H1 (cell line): ENCODE measurements at regions not wholly inside any gene's neighbourhood (a gene's known extent, or its start where the extent isn't known, plus 50 kb on each side); places are given as distances from the start of the nearest gene placed in this dataset.

Experiments used
- CTCF ChIA-PET: fragments of 300-600 bp; sonication (Branson Sonifier 250); formaldehyde crosslinking; loops from one replicate; lab custom pipeline; 2021; ENCODE audit not compliant: partially characterized antibody; lab: Charles Lee
- POLR2A ChIA-PET: fragments of 300-600 bp; sonication (Branson Sonifier 250); formaldehyde crosslinking; loops from one replicate; lab custom pipeline; 2021; ENCODE audit warnings: inconsistent platforms; ENCODE audit not compliant: partially characterized antibody; lab: Charles Lee
- DNase-seq, 2 experiments: peaks; one replicate each; pipeline versions ENCODE4 v3.0.0 to v3.0.0-alpha.2; 2010 to 2022; ENCODE audit warnings: low spot score in 2 of 2, low read depth in 1 of 2, mixed read lengths in 1 of 2
- FAIRE-seq: peaks from 2 replicates; lab custom pipeline; 2011; peaks lifted over from hg19 to GRCh38; lab: Jason Lieb, UNC
- H2AFZ ChIP-seq: 2 replicates; pipeline ENCODE4 v1.8.1; 2012; ENCODE audit warnings: low read length, inconsistent platforms
- H2AK5ac ChIP-seq: 2 replicates; pipeline ENCODE4 v1.6.1; 2013; ENCODE audit warnings: low read depth, low read length
- H2BK120ac ChIP-seq: replicated peaks from 2 replicates; pipeline ENCODE3; 2013; ENCODE audit warnings: low read depth, low read length, inconsistent platforms
- H2BK12ac ChIP-seq: 2 replicates; pipeline ENCODE4 v1.6.1; 2013; ENCODE audit warnings: low read depth, low read length
- H2BK15ac ChIP-seq: 2 replicates; pipeline ENCODE4 v1.6.1; 2013; ENCODE audit warnings: low read length
- H2BK20ac ChIP-seq: 2 replicates; pipeline ENCODE4 v1.6.1; 2013; ENCODE audit warnings: low read length
- H2BK5ac ChIP-seq: 2 replicates; pipeline ENCODE4 v1.6.1; 2013; ENCODE audit warnings: low read depth, low read length
- H3K14ac ChIP-seq: 2 replicates; pipeline ENCODE4 v1.6.1; 2013; ENCODE audit warnings: inconsistent platforms; ENCODE audit not compliant: insufficient read length
- H3K18ac ChIP-seq: 2 replicates; pipeline ENCODE4 v1.6.1; 2013; ENCODE audit warnings: low read length; ENCODE audit errors: extremely low read depth
- H3K23ac ChIP-seq: 2 replicates; pipeline ENCODE4 v1.6.1; 2013; ENCODE audit warnings: inconsistent platforms; ENCODE audit not compliant: insufficient read length
- H3K23me2 ChIP-seq: 2 replicates; pipeline ENCODE4 v1.6.1; 2013; ENCODE audit warnings: low read depth, low read length
- H3K27ac ChIP-seq: 2 replicates; pipeline ENCODE4 v1.6.1; 2011; ENCODE audit warnings: low read depth, low read length, inconsistent platforms
- H3K27me3 ChIP-seq, 4 experiments: replicated peaks in 1 of 4; 1 replicate in 1 of 4; 2 replicates in 3 of 4; pipeline versions ENCODE4 v1.6.1 to v1.8.1; 2011 to 2013; ENCODE audit warnings: low read length in 3 of 4, mild to moderate bottlenecking in 3 of 4, inconsistent platforms in 2 of 4, mixed read lengths in 2 of 4, moderate library complexity in 1 of 4; ENCODE audit not compliant: control insufficient read depth in 3 of 4, insufficient read depth in 3 of 4; ENCODE audit errors: extremely low read depth in 1 of 4
- H3K36me3 ChIP-seq, 4 experiments: 2 replicates each; pipeline versions ENCODE4 v1.6.1 to v1.8.1; 2011 to 2013; ENCODE audit warnings: mild to moderate bottlenecking in 4 of 4, low read length in 3 of 4, moderate library complexity in 2 of 4, control low read depth in 1 of 4, inconsistent platforms in 1 of 4; ENCODE audit not compliant: insufficient read depth in 4 of 4, control insufficient read depth in 2 of 4
- H3K4ac ChIP-seq: replicated peaks from 2 replicates; pipeline ENCODE3; 2013; ENCODE audit warnings: low read length, low read depth, mixed read lengths, inconsistent platforms; ENCODE audit not compliant: insufficient read length
- H3K4me1 ChIP-seq, 4 experiments: replicated peaks in 1 of 4; 1 replicate in 1 of 4; 2 replicates in 3 of 4; pipeline versions ENCODE4 v1.6.1 to v1.8.1; 2011 to 2013; ENCODE audit warnings: low read length in 3 of 4, inconsistent platforms in 2 of 4, mixed read lengths in 1 of 4; ENCODE audit not compliant: insufficient read depth in 4 of 4, control insufficient read depth in 3 of 4
- H3K4me2 ChIP-seq, 2 experiments: 2 replicates each; pipeline versions ENCODE4 v1.6.1 to v1.8.1; 2011 to 2013; ENCODE audit warnings: low read depth in 2 of 2, low read length in 2 of 2, control low read depth in 1 of 2, inconsistent platforms in 1 of 2, mild to moderate bottlenecking in 1 of 2; ENCODE audit not compliant: insufficient read depth in 1 of 2
- H3K4me3 ChIP-seq, 4 experiments: fragments of 200-600, 300-600 bp in 1 of 4; sonication (generic), shearing (Covaris generic), sonication (Bioruptor Twin) in 1 of 4; 2 replicates each; pipeline versions ENCODE4 v1.5.1 to v1.8.1; 2011 to 2016; ENCODE audit warnings: low read length in 4 of 4, low read depth in 3 of 4, control low read depth in 2 of 4, inconsistent platforms in 2 of 4, mild to moderate bottlenecking in 2 of 4, mixed read lengths in 1 of 4, moderate library complexity in 1 of 4; ENCODE audit not compliant: insufficient read depth in 2 of 4; ENCODE audit errors: extremely low read depth in 1 of 4
- H3K56ac ChIP-seq: replicated peaks from 2 replicates; pipeline ENCODE3; 2013; ENCODE audit warnings: low read depth, mild to moderate bottlenecking, mixed read lengths, low read length, inconsistent platforms; ENCODE audit not compliant: insufficient read length
- H3K79me1 ChIP-seq: 2 replicates; pipeline ENCODE4 v1.6.1; 2013; ENCODE audit warnings: low read depth, low read length, control low read depth
- H3K79me2 ChIP-seq, 2 experiments: 2 replicates each; pipeline versions ENCODE4 v1.6.1 to v1.8.1; 2012 to 2013; ENCODE audit warnings: low read length in 2 of 2, mild to moderate bottlenecking in 2 of 2, inconsistent platforms in 1 of 2; ENCODE audit not compliant: insufficient read depth in 2 of 2, control insufficient read depth in 1 of 2
- H3K9ac ChIP-seq, 4 experiments: replicated peaks in 1 of 4; 1 replicate in 1 of 4; 2 replicates in 3 of 4; pipeline versions ENCODE4 v1.6.1 to v1.8.1; 2011 to 2013; ENCODE audit warnings: low read depth in 3 of 4, low read length in 3 of 4, control low read depth in 2 of 4, mild to moderate bottlenecking in 2 of 4, moderate library complexity in 2 of 4, inconsistent platforms in 1 of 4; ENCODE audit errors: extremely low read depth in 1 of 4
- H3K9me3 ChIP-seq, 2 experiments: 2 replicates each; pipeline versions ENCODE4 v1.6.1 to v1.8.1; 2012 to 2013; ENCODE audit warnings: mild to moderate bottlenecking in 2 of 2, moderate library complexity in 2 of 2, control low read depth in 1 of 2, inconsistent platforms in 1 of 2, low read depth in 1 of 2, low read length in 1 of 2, mixed read lengths in 1 of 2; ENCODE audit not compliant: insufficient read depth in 2 of 2
- H4K20me1 ChIP-seq, 2 experiments: replicated peaks in 1 of 2; 2 replicates each; pipeline versions ENCODE3 to v1.8.1; 2011 to 2013; ENCODE audit warnings: inconsistent platforms in 2 of 2, low read length in 2 of 2, mild to moderate bottlenecking in 1 of 2; ENCODE audit not compliant: insufficient read depth in 2 of 2, control insufficient read depth in 1 of 2
- H4K5ac ChIP-seq: 2 replicates; pipeline ENCODE4 v1.6.1; 2013; ENCODE audit warnings: low read length, low read depth, mixed read lengths, inconsistent platforms; ENCODE audit not compliant: insufficient read length
- H4K8ac ChIP-seq: 2 replicates; pipeline ENCODE4 v1.8.0; 2013; ENCODE audit warnings: mild to moderate bottlenecking, moderate library complexity, low read length, inconsistent platforms; ENCODE audit not compliant: insufficient read depth; ENCODE audit errors: extremely low read depth
- H4K91ac ChIP-seq: replicated peaks from 2 replicates; pipeline ENCODE3; 2013; ENCODE audit warnings: low read length, mixed read lengths, inconsistent platforms; ENCODE audit not compliant: insufficient read length
- ATF2 ChIP-seq: IDR thresholded peaks from 2 replicates; pipeline ENCODE4 v1.6.1; 2012; ENCODE audit warnings: low read length, inconsistent platforms
- ATF3 ChIP-seq: IDR thresholded peaks from 2 replicates; pipeline ENCODE4 v1.6.1; 2011; ENCODE audit warnings: low read depth, mild to moderate bottlenecking, low read length; ENCODE audit not compliant: insufficient read depth
- BRCA1 ChIP-seq: IDR thresholded peaks from 2 replicates; pipeline ENCODE4 v1.6.1; 2012; ENCODE audit warnings: low read depth, low read length, improper control_type of control experiment
- CBX8 ChIP-seq: fragments of 300-800, 300-1000 bp; sonication (generic); IDR thresholded peaks from 2 replicates; pipeline ENCODE4 v1.7.1; 2016; ENCODE audit warnings: low read depth, low read length, borderline replicate concordance
- RXRA ChIP-seq: IDR thresholded peaks from 2 replicates; pipeline ENCODE4 v1.6.1; 2011; ENCODE audit warnings: low read depth, mild to moderate bottlenecking, low read length, moderate library complexity; ENCODE audit not compliant: insufficient read depth
- SP4 ChIP-seq: IDR thresholded peaks from 2 replicates; pipeline ENCODE4 v1.6.1; 2012; ENCODE audit warnings: low read length, inconsistent platforms
- WGBS, 2 experiments: shearing (Covaris generic) in 1 of 2; methylation state at CpG; one replicate each; pipeline versions ENCODE4 v1.1.6 to v1.1.7; 2013 to 2015; ENCODE audit warnings: low lambda C conversion rate in 2 of 2, mixed read lengths in 2 of 2, inconsistent platforms in 1 of 2, low coverage in 1 of 2, missing lambda C conversion rate in 1 of 2; ENCODE audit not compliant: insufficient replicate concordance in 2 of 2, insufficient coverage in 1 of 2, insufficient read length in 1 of 2; ENCODE audit errors: extremely low coverage in 1 of 2, missing lambda C conversion rate in 1 of 2; 5-methylcytosine and 5-hydroxymethylcytosine counted together

GRCh38 chr10:128553755-128554154 lies 427.5 kb upstream of the MKI67 start:
- Histone ChIP-seq H4K91ac (no peak overlapping the region), H2BK5ac (no peak overlapping the region), H3K79me1 (no peaks in the 10 kb centered on the region), H2AK5ac (no peak overlapping the region), H3K9me3 (peaks cover 0 to 5% of the 10 kb centered on the region in 2 experiments; a peak in 2 of 4 replicates), H3K4me1 (peaks cover 0 to 3% (median 2%) of the 10 kb centered on the region in 4 experiments; a peak in 2 of 7 replicates), H3K18ac (no peak overlapping the region), H4K8ac (no peak overlapping the region), H3K9ac (no peak overlapping the region), H4K20me1 (no peaks in the 10 kb centered on the region), H3K23ac (no peak overlapping the region), H3K27me3 (no peaks in the 10 kb centered on the region), H4K5ac (no peak overlapping the region), H3K56ac (no peak overlapping the region), H3K27ac (no peak overlapping the region), H3K4me3 (no peak overlapping the region), H3K14ac (no peak overlapping the region), H2BK15ac (no peak overlapping the region), H2BK120ac (no peak overlapping the region), H2BK12ac (no peak overlapping the region), H3K36me3 (no peaks in the 10 kb centered on the region), H3K4ac (no peak overlapping the region), H2BK20ac (no peak overlapping the region), H3K23me2 (no peaks in the 10 kb centered on the region), H2AFZ (no peak overlapping the region), H3K79me2 (no peaks in the 10 kb centered on the region), H3K4me2 (no peak overlapping the region)
- POLR2A ChIA-PET = no interaction called here
- WGBS, 2 experiments = 92% methylated on average over 2 of the region's 2 CpGs; no CpG with 5 or more reads in 1 of the 2 experiments
- no peak for DNase-seq
- no peak for FAIRE-seq
- TF ChIP-seq BRCA1 (no peak), SP4 (no peak), ATF2 (no peak), RXRA (no peak), CBX8 (no peak), ATF3 (no peak)
- CTCF ChIA-PET = interaction anchor here (2.5 kb wide), 1 partner anchor 10 kb away, joined by 5 read pairs; no protein-coding TSS in a partner anchor
